Activated CD4-positive, alpha-beta T cell treated with anti-CD3 and anti-CD28 coated beads, Interleukin-2, amount 50 U/mL, for 1 hour (primary cell): ENCODE measurements at regions not wholly inside any gene's neighbourhood (a gene's known extent, or its start where the extent isn't known, plus 50 kb on each side); places are given as distances from the start of the nearest gene placed in this dataset.

ENCODE experiments used
- DNase-seq: peaks from one replicate; pipeline ENCODE4 v3.0.0-alpha.2; 2020

DNA sequence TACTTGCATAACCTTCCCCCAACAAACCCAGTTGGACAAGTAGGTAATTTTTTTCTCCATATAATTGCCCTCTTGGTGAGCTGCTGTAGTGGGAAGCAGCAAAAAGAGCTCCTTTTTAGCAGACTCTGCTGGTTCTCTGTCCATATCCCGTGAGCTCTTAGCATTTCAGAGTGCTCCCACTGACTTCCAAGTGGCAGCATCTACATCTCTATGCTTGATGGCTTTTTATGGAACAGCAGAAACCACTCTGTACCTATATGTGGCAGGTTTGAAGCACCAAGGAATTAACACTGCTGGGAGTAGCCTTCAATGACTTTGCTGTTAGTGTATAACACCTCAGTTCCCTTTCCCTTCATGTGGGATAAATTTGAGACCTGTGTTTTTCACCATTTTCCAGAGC, 168.4 kb upstream of the NHS start:
- no peak for DNase-seq

DNA sequence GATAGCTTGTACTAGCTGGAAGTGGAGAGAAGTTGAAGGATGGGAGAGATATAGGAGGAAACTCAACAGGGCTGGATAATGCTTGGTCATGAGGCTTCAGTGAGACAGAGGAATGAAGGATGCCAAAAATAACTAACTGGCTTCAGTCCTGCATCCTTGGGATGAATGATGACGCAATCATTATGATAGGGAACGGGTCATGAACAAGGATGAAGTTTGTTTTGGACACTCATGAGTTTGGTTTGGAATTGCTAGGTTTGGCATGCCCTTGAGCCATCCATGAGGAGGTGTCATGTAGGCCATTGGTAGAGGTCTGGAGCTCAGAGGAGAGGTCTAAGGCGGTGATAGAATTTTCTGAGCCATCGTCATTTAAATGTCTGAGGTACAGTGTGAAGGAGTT, 160.0 kb upstream of the NHS start:
- no peak for DNase-seq

DNA sequence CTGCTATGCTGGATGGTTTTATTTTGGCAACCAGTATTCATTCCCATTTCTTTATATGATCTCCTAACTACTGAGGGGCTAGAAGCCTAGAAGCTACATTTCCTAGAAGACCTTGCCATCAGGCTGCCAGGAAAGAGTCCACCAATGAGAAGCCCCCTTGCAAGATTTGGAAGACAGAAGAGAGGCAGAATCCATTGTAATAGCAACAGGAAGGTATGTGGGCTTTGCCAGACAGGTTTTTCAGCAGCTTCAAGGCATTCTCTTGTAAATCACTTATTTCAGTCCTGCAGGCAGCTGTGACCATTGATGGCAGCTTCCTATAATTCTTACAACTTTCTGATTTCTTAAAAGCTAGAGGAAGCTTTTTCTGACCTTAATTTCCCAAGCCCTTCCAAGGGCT, 148.3 kb upstream of the NHS start:
- DNase-seq, result no peak

GRCh38 chrX:17237146-17237545, 137.9 kb upstream of the NHS start:
- no peak for DNase-seq

DNA sequence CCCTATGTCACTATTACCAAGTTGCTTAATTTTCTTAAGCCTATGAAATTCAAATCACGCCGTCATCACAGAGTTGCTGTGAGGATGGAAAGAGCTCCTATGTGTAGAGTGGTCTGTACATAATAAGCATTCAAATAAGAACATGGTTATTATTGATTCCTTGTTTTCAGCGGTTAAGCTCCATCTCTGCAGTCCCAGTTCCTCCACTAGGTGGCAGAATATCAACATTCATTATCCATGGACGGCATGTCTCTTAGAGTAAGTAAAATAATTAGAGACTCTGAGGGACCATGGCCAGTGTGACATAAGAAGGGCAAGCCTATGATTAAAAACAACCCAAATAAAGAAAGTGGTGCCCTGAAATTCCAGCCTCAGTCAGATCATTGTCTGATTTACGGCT, 132.5 kb upstream of the NHS start:
- DNase-seq, result peak; percentile 5

GRCh38 chrX:17247144-17247543, 127.9 kb upstream of the NHS start:
- no peak for DNase-seq

DNA sequence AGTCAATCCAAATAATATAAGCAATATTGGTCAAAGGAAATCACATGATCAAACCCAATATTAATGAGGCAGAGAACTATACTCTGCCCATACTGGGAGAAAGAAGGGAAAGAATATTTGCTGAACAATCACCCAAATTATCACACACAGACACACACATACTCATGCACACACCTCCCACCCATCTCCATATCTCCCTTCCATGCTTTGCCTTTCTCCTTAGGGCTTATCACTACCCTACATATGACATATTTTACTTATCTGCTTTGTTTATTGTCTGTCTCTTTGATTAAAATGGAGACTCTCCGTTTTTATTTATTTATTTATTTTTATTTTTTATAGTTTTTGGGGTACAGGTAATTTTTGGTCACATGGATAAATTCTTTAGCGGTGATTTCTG, 112.9 kb upstream of the NHS start:
- no peak for DNase-seq

DNA sequence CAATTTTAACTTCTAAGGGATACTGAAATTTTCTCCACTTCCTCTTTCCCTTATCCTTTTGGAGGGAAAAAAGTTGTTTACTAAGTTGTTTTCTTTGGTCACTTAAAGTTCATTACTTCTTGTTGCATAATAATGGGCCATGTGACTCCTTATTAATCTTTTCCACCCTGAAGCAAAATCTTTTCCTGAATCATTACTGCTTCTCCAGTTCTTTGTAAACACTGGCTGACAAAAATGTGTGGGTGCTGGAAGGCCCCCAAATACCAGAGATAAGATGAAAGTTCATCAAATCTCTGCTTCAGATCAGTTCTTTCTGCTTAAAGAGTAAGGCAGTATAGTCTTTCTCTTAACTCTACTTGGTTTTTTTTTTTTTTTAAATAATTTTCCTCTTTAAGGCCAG, 108.9 kb upstream of the NHS start:
- DNase-seq, result no peak

- DNase-seq, result no peak
Measured at GRCh38 chrX:17278961-17279360, 96.0 kb upstream of the NHS start.

DNA sequence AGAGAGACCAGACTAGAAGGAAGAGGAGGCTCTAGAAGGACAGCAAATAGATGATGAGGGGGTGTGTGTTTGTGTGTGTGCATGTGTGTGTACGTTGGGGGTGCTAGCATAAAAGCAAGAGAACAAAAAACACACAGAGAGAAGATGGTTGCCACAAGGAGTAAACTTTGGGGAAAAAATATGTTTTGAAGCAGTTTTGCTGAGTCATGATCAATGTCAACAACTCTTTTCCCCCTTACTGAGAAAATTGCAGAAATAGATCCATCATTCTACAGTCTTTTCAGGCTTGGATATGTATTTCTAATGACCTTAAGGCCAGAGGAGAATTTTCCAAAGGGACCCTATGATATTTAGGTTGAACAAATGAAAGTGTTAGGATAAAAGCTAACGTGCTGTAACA, 89.0 kb upstream of the NHS start:
- DNase-seq, result no peak

- DNase-seq, result no peak
Measured at GRCh38 chrX:17291171-17291900, 83.7 kb upstream of the NHS start.

GRCh38 chrX:17292111-17292527, 82.9 kb upstream of the NHS start:
- no peak for DNase-seq

DNA sequence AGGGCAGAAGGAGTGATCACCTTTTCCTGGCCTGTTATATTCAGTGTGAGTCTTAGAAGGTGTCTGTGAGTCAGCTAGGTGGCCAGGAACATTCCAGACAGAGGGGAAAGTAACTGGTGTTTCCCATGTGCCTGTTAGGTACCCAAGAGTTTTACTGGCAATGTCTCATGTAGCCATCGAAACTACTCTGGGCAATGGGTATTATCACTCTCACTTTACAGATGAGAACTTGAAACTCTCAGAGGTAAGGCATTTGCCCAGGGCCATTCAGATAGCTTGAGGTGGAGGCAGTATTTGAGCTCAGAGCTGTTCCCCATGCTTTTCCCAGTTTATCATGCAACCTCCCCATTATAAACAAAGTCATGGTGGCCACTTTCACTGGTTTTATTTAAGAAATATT, 80.4 kb upstream of the NHS start:
- DNase-seq, result no peak

DNA sequence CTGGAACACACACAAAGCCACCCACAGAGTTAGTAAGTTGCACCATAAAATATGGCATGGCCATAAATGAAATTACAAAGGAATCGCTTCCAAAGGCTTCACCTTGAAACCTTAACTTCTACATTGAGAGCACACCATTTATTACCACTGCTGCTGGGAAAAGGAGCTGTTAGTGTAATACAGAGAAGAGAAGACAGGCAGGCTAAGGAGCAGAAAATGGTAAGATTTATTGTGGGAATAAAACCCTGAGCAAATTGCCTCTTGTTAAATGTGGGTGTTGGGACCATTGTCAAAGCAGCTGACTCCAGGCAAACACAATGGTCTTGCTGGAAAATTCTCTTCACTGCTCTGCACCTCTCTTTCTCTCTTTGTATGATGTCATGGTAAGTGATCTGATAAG, 79.2 kb upstream of the NHS start:
- DNase-seq, result no peak

GRCh38 chrX:17298564-17298963, 76.4 kb upstream of the NHS start:
- no peak for DNase-seq

DNA sequence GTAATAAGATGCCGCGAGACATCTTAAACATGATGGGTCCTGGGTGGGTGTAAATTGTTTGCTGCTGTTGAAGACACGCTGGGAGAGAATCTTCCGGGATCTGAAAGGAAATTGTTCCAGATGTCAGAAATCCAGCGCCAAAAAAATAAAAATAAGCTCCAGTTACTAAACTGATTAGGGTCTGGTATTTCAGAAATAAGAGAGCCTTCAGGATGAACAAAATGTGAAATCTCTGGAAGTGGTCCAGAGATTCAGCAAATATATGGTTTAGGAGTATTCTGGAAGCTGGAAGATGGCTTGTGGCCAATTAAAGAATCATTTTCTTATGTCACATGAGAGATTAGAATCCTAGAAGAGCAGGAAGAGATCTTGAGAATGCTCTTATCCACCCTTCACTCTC, 75.8 kb upstream of the NHS start:
- DNase-seq, result no peak

DNA sequence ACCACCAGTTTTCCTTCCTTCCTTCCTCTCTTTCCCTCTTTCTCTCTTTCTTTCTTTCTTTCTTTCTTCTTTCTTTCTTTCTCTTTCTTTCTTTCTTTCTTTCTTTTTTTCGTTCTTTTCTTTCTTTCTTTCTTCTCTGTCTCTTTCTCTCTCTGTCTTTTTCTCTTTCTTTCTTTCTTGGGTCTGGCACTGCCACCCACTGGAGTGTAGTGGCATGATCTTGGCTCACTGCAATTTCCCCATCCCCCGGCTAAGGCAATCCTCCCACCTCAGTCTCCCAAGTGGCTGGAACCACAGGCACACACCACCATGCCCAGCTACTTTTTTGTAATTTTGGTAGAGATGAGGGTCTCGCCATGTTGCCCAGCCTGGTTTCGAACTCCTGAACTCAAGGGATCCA, 51.6 kb upstream of the NHS start:
- no peak for DNase-seq
